DMS79 (cell line): ENCODE measurements at regions not wholly inside any gene's neighbourhood (a gene's known extent, or its start where the extent isn't known, plus 50 kb on each side); places are given as distances from the start of the nearest gene placed in this dataset.

Experiments used
- DNase-seq: peaks from one replicate; lab custom pipeline; 2025; lab: John Stamatoyannopoulos, UW

- no peak for DNase-seq
These were observed 124.4 kb downstream of the SPATA19 start for GRCh38 chr11:133720951-133721350.

GRCh38 chr11:133719532-133720235, 125.6 kb downstream of the SPATA19 start:
- DNase-seq, result no peak

GRCh38 chr11:133718831-133719230, 126.5 kb downstream of the SPATA19 start:
- DNase-seq, result no peak

- no peak for DNase-seq
These were observed 127.1 kb downstream of the SPATA19 start for GRCh38 chr11:133718238-133718637.

GRCh38 chr11:133716602-133717001, 128.7 kb downstream of the SPATA19 start:
- no peak for DNase-seq

- DNase-seq, result no peak
These were observed 129.7 kb downstream of the SPATA19 start for GRCh38 chr11:133715602-133716001.

GRCh38 chr11:133714471-133715375, 130.6 kb downstream of the SPATA19 start:
- no peak for DNase-seq

- DNase-seq, result no peak
These were observed 131.5 kb downstream of the SPATA19 start for GRCh38 chr11:133713844-133714243.

GRCh38 chr11:133713406-133713805, 131.9 kb downstream of the SPATA19 start:
- DNase-seq, result no peak

- no peak for DNase-seq
These were observed 133.2 kb downstream of the SPATA19 start for GRCh38 chr11:133712051-133712560.

GRCh38 chr11:133711545-133711944, 133.8 kb downstream of the SPATA19 start:
- DNase-seq, result no peak

GRCh38 chr11:133710681-133711240, 134.6 kb downstream of the SPATA19 start:
- DNase-seq, result no peak

- DNase-seq, result no peak
These were observed 135.1 kb downstream of the SPATA19 start for GRCh38 chr11:133710241-133710640.

- DNase-seq, result no peak
These were observed 136.7 kb downstream of the SPATA19 start for GRCh38 chr11:133708547-133709051.

GRCh38 chr11:133706925-133707794, 138.2 kb downstream of the SPATA19 start:
- no peak for DNase-seq

- DNase-seq, result no peak
These were observed 139.4 kb downstream of the SPATA19 start for GRCh38 chr11:133705873-133706272.

GRCh38 chr11:133705074-133705648, 140.2 kb downstream of the SPATA19 start:
- DNase-seq, result no peak

GRCh38 chr11:133699071-133699470, 146.2 kb downstream of the SPATA19 start:
- no peak for DNase-seq

GRCh38 chr11:133698654-133699053, 146.7 kb downstream of the SPATA19 start:
- DNase-seq, result no peak

- no peak for DNase-seq
These were observed 147.6 kb downstream of the SPATA19 start for GRCh38 chr11:133697603-133698180.

GRCh38 chr11:133697161-133697560, 148.2 kb downstream of the SPATA19 start:
- DNase-seq, result no peak
